Activated CD4-positive, alpha-beta T cell treated with anti-CD3 and anti-CD28 coated beads for 36 hours (primary cell): ENCODE measurements at regions not wholly inside any gene's neighbourhood (a gene's known extent, or its start where the extent isn't known, plus 50 kb on each side); places are given as distances from the start of the nearest gene placed in this dataset.

ENCODE experiments used
- ATAC-seq: fragments of 200-7000 bp; cut with Tn5 transposase; one replicate; pipeline ENCODE4 v1.10.0; 2021; ENCODE audit warnings: mild to moderate bottlenecking, moderate library complexity
- CTCF ChIA-PET: fragments of 350-600 bp; sonication (Branson Sonifier 250); formaldehyde crosslinking; loops from one replicate; lab custom pipeline; 2021; ENCODE audit warnings: antibody characterized with exemption; lab: Charles Lee
- POLR2A ChIA-PET: fragments of 350-600 bp; sonication (Branson Sonifier 250); formaldehyde crosslinking; loops from one replicate; lab custom pipeline; 2021; ENCODE audit warnings: antibody characterized with exemption, inconsistent platforms; lab: Charles Lee
- DNase-seq: peaks from one replicate; pipeline ENCODE4 v3.0.0-alpha.2; 2020
- H3K27ac Mint-ChIP-seq: one replicate; pipeline ENCODE4 v1.8.0; 2021; ENCODE audit warnings: mixed read lengths
- H3K27me3 Mint-ChIP-seq: one replicate; pipeline ENCODE4 v1.8.0; 2021; ENCODE audit warnings: mixed read lengths
- H3K36me3 Mint-ChIP-seq: one replicate; pipeline ENCODE4 v1.8.0; 2021; ENCODE audit warnings: low read depth, mixed read lengths
- H3K4me1 Mint-ChIP-seq: one replicate; pipeline ENCODE4 v1.8.0; 2021; ENCODE audit warnings: mixed read lengths
- H3K4me3 Mint-ChIP-seq: one replicate; pipeline ENCODE4 v1.8.0; 2021; ENCODE audit warnings: mild to moderate bottlenecking, moderate library complexity, mixed read lengths
- H3K9me3 Mint-ChIP-seq: one replicate; pipeline ENCODE4 v1.8.0; 2021; ENCODE audit warnings: low read depth, mixed read lengths
- intact Hi-C, 2 experiments: fragments of 100-400 bp; cut with DNase I in 1 of 2; cut with micrococcal nuclease in 1 of 2; formaldehyde crosslinking; loops; one replicate each; pipeline versions ENCODE4 v1.14.2 to v1.15.1; 2022 to 2024; cut with DNase I, micrococcal nuclease

- Mint-ChIP-seq H3K27me3 (no peaks in the 10 kb centered on the region), H3K4me1 (no peaks in the 10 kb centered on the region), H3K36me3 (no peaks in the 10 kb centered on the region), H3K27ac (no peak overlapping the region), H3K4me3 (no peak overlapping the region), H3K9me3 (no peaks in the 10 kb centered on the region)
- CTCF ChIA-PET: interaction anchor here (1.2 kb wide), 1 partner anchor 18 kb away, joined by 3 read pairs; no protein-coding TSS in a partner anchor
- POLR2A ChIA-PET: no interaction called here
- no peak for ATAC-seq
- DNase-seq: no peak
- intact Hi-C loops: no loop called here
Measured at GRCh38 chr6:47149066-47149465, 106.9 kb upstream of the ADGRF1 start.

GRCh38 chr6:47147836-47148344 lies 105.8 kb upstream of the ADGRF1 start:
- intact Hi-C loops: no loop called here
- Mint-ChIP-seq H3K4me3 (no peak overlapping the region), H3K27me3 (no peaks in the 10 kb centered on the region), H3K27ac (no peak overlapping the region), H3K36me3 (no peaks in the 10 kb centered on the region), H3K4me1 (no peaks in the 10 kb centered on the region), H3K9me3 (no peaks in the 10 kb centered on the region)
- DNase-seq (no peak), ATAC-seq (no peak)
- ChIA-PET CTCF (no interaction called here), POLR2A (no interaction called here)

- no peak overlapping the region for H3K4me3 Mint-ChIP-seq
- POLR2A ChIA-PET: no interaction called here
- no peaks in the 10 kb centered on the region for H3K36me3 Mint-ChIP-seq
- H3K4me1 Mint-ChIP-seq: no peaks in the 10 kb centered on the region
- CTCF ChIA-PET: no interaction called here
- no peaks in the 10 kb centered on the region for H3K9me3 Mint-ChIP-seq
- H3K27ac Mint-ChIP-seq: no peak overlapping the region
- intact Hi-C loops: no loop called here
- H3K27me3 Mint-ChIP-seq: no peaks in the 10 kb centered on the region
- ATAC-seq: no peak
- no peak for DNase-seq
Measured at GRCh38 chr6:47147175-47147727, 105.1 kb upstream of the ADGRF1 start.

GRCh38 chr6:47146431-47147174 lies 104.5 kb upstream of the ADGRF1 start:
- Mint-ChIP-seq H3K27me3 (no peaks in the 10 kb centered on the region), H3K4me3 (no peak overlapping the region), H3K36me3 (no peaks in the 10 kb centered on the region), H3K4me1 (no peaks in the 10 kb centered on the region), H3K27ac (no peak overlapping the region), H3K9me3 (no peaks in the 10 kb centered on the region)
- ChIA-PET POLR2A (no interaction called here), CTCF (no interaction called here)
- ATAC-seq: no peak
- no peak for DNase-seq
- intact Hi-C loops: no loop called here

- no peaks in the 10 kb centered on the region for H3K27me3 Mint-ChIP-seq
- no peak for DNase-seq
- CTCF ChIA-PET: no interaction called here
- H3K27ac Mint-ChIP-seq: no peak overlapping the region
- H3K4me3 Mint-ChIP-seq: no peak overlapping the region
- POLR2A ChIA-PET: no interaction called here
- no peak for ATAC-seq
- no peaks in the 10 kb centered on the region for H3K9me3 Mint-ChIP-seq
- H3K36me3 Mint-ChIP-seq: no peaks in the 10 kb centered on the region
- intact Hi-C loops: no loop called here
- no peaks in the 10 kb centered on the region for H3K4me1 Mint-ChIP-seq
Measured at GRCh38 chr6:47145212-47145611, 103.1 kb upstream of the ADGRF1 start.

GRCh38 chr6:47144306-47144705 lies 102.2 kb upstream of the ADGRF1 start:
- Mint-ChIP-seq H3K4me1 (no peaks in the 10 kb centered on the region), H3K27me3 (no peaks in the 10 kb centered on the region)
- CTCF ChIA-PET: no interaction called here

GRCh38 chr6:47141963-47142362 lies 99.8 kb upstream of the ADGRF1 start:
- ATAC-seq: no peak

More at GRCh38 chr6:47144306-47144705, 102.2 kb upstream of the ADGRF1 start:
- no peaks in the 10 kb centered on the region for H3K36me3 Mint-ChIP-seq
- POLR2A ChIA-PET: no interaction called here
- no peak for DNase-seq
- H3K9me3 Mint-ChIP-seq: no peaks in the 10 kb centered on the region
- no peak overlapping the region for H3K27ac Mint-ChIP-seq
- intact Hi-C loops: no loop called here
- ATAC-seq: no peak
- no peak overlapping the region for H3K4me3 Mint-ChIP-seq

GRCh38 chr6:47141171-47141570 lies 99.0 kb upstream of the ADGRF1 start:
- Mint-ChIP-seq H3K4me3 (no peak overlapping the region), H3K27ac (no peak overlapping the region), H3K27me3 (peaks cover 2% of the 10 kb centered on the region), H3K36me3 (no peaks in the 10 kb centered on the region), H3K9me3 (peaks cover 2% of the 10 kb centered on the region), H3K4me1 (peaks cover 7% of the 10 kb centered on the region)
- ChIA-PET CTCF (no interaction called here), POLR2A (no interaction called here)
- DNase-seq (no peak), ATAC-seq (no peak)
- intact Hi-C loops: no loop called here

More at GRCh38 chr6:47141963-47142362, 99.8 kb upstream of the ADGRF1 start:
- H3K27me3 Mint-ChIP-seq: peaks cover 2% of the 10 kb centered on the region
- DNase-seq: no peak
- H3K4me1 Mint-ChIP-seq: peaks cover 7% of the 10 kb centered on the region
- intact Hi-C loops: no loop called here
- CTCF ChIA-PET: no interaction called here
- H3K36me3 Mint-ChIP-seq: no peaks in the 10 kb centered on the region
- H3K9me3 Mint-ChIP-seq: peaks cover 2% of the 10 kb centered on the region
- POLR2A ChIA-PET: interaction anchor here (0.6 kb wide), 1 partner anchor 51 kb away, joined by 9 read pairs; no protein-coding TSS in a partner anchor
- H3K27ac Mint-ChIP-seq: no peak overlapping the region
- H3K4me3 Mint-ChIP-seq: no peak overlapping the region

- no peaks in the 10 kb centered on the region for H3K36me3 Mint-ChIP-seq
- H3K9me3 Mint-ChIP-seq: peaks cover 2% of the 10 kb centered on the region
- H3K4me3 Mint-ChIP-seq: no peak overlapping the region
- peaks cover 6% of the 10 kb centered on the region for H3K27me3 Mint-ChIP-seq
- intact Hi-C loops: no loop called here
- peak overlapping the region; percentile 72 for H3K27ac Mint-ChIP-seq
- POLR2A ChIA-PET: no interaction called here
- ATAC-seq: no peak
- CTCF ChIA-PET: interaction anchor here (0.7 to 1.6 kb wide), 2 partner anchors 60 to 237 kb away, joined by 3 read pairs; no protein-coding TSS in a partner anchor
- peak; percentile 19 for DNase-seq
- H3K4me1 Mint-ChIP-seq: peaks cover 15% of the 10 kb centered on the region
Measured at GRCh38 chr6:47138046-47138445, 95.9 kb upstream of the ADGRF1 start.

GRCh38 chr6:47137073-47137472 lies 94.9 kb upstream of the ADGRF1 start:
- Mint-ChIP-seq H3K4me3 (no peak overlapping the region), H3K36me3 (no peaks in the 10 kb centered on the region), H3K4me1 (peaks cover 15% of the 10 kb centered on the region), H3K9me3 (peaks cover 2% of the 10 kb centered on the region), H3K27ac (no peak overlapping the region), H3K27me3 (peaks cover 6% of the 10 kb centered on the region)
- ChIA-PET CTCF (no interaction called here), POLR2A (no interaction called here)
- ATAC-seq (no peak), DNase-seq (no peak)
- intact Hi-C loops: no loop called here

GRCh38 chr6:47135772-47136171 lies 93.6 kb upstream of the ADGRF1 start:
- Mint-ChIP-seq H3K27me3 (peaks cover 6% of the 10 kb centered on the region), H3K36me3 (no peaks in the 10 kb centered on the region), H3K27ac (no peak overlapping the region), H3K4me1 (peaks cover 15% of the 10 kb centered on the region), H3K9me3 (peaks cover 2% of the 10 kb centered on the region), H3K4me3 (no peak overlapping the region)
- ChIA-PET CTCF (no interaction called here), POLR2A (no interaction called here)
- intact Hi-C loops: no loop called here
- DNase-seq (no peak), ATAC-seq (no peak)
